T-helper 2 cell treated with Interferon-gamma antibody and Interleukin-4, amounts not matched to agents 100 ng/mL and 5 ng/mL, for 36 hours (primary cell): ENCODE measurements at regions not wholly inside any gene's neighbourhood (a gene's known extent, or its start where the extent isn't known, plus 50 kb on each side); places are given as distances from the start of the nearest gene placed in this dataset.

ENCODE experiments used
- intact Hi-C: fragments of 100-400 bp; cut with micrococcal nuclease; formaldehyde crosslinking; loops from one replicate; pipeline ENCODE4 v1.15.1; 2023

DNA sequence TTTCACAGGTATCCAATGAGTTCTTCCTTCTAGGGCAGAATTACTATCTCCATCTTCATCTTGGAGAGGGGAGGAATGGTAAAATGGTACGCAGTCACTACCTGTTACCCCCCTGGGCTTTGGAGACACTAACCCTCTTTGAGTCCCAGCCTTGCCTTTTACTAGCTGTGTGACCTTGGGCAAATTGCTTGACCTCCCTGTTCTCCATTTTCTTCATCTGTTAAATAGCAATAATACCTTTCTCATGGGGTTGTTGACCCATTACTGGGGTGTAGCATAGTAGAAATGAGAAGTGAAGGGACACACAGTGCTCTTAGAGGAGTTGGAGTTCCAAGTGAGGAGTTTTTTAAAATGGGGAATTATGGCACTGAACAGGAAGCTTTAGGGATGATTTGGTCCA is 324.7 kb downstream of the FOXL1 start:
- intact Hi-C loops, result no loop called here

- intact Hi-C loops, result no loop called here
Measured at GRCh38 chr16:86905302-86905701, 327.0 kb downstream of the FOXL1 start.

DNA sequence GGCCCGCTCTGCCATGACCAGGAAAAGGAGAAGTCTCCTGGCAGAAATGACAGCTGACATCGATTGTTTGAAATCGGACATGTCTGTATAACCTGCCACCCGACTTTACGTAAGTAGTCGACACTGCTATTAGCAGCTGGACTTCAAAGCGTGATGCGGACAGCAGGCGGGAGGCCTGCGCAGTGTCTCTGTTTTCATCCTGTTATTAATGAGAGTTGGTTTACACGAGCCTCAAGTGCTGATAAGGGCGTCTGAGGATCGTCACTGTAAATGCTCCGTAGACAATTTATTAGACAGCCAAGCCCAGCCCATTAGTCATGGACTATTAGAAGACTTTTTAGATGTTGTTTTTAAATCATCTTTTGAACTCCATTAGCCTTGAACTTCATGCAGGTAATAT is 328.3 kb downstream of the FOXL1 start:
- intact Hi-C loops, result no loop called here

DNA sequence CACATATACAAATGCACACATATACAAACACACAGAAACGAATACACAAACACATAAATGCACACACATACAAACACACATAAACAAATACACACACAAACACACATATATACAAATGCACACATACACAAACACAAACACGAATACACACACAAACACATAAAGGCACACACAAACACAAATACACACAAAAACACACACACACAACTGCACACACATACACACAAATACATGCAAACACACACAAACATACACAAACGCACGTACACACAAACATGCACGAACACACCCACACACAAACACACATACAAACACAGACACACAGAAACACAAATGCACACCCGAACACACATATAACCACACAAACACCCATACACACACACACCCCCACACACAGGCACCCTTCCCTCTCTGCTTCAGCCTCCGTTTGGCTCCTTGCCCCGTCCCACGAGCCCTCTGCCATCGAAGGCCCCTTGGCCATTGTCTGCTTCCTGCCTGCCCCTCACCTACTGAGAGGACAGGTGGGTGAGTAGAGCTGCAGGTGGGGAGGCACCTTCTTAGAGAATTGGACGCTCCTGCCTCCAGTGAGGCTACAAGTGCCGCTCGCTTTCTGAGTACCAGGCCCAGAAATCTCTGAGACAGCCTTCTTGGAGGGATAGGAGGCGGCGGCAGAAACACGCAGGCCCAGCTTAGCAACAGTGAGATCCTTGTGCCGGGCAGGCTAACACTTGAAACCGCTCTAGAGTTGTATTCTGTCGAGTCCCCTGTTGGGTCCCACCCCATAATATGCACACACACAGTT is 331.2 kb downstream of the FOXL1 start:
- intact Hi-C loops, result no loop called here

GRCh38 chr16:86910161-86910769 is 331.9 kb downstream of the FOXL1 start:
- intact Hi-C loops, result no loop called here

DNA sequence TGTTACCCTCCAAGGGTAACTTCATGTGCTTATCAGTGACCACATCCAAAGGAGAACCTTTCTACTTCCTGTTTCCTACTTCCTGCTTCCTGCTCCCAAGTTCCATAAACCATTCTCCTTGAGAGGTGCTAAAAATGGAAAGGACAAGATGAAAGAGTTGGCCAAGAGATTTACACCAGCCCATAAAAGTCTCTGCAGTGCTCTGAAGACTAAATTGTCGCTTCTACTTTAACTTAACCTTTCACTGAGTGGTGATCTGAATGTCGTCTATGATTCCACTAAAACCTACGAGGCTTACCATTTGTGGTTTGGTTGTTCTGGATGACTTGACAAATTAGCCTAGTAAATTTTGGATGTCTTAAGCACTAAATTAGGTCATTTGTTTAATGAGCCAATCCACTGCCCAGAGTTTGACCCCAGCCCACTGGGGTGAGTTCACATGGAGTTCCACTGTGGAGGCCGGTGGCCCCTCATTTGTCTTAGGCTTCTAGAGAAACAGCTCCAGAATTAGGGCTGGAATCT is 333.1 kb downstream of the FOXL1 start:
- intact Hi-C loops, result no loop called here

DNA sequence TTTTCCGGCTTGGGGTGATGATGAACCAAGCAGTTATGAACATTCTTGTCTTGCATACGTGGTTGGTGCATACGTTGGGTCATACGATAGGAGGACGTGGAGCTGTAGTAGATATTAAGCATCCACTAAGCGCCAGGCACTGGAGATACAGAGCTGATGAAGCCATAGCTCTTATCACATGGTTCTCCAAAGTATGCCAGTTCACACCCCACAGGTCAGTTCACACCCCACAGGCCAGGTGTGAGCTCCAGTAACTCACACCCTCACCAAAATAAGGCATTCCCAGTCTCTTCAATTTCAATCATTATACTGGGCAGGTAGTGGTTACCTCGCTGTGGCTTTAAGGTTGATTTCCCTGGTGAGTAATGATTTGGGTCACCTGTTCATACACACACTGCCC is 335.5 kb downstream of the FOXL1 start:
- intact Hi-C loops, result no loop called here

DNA sequence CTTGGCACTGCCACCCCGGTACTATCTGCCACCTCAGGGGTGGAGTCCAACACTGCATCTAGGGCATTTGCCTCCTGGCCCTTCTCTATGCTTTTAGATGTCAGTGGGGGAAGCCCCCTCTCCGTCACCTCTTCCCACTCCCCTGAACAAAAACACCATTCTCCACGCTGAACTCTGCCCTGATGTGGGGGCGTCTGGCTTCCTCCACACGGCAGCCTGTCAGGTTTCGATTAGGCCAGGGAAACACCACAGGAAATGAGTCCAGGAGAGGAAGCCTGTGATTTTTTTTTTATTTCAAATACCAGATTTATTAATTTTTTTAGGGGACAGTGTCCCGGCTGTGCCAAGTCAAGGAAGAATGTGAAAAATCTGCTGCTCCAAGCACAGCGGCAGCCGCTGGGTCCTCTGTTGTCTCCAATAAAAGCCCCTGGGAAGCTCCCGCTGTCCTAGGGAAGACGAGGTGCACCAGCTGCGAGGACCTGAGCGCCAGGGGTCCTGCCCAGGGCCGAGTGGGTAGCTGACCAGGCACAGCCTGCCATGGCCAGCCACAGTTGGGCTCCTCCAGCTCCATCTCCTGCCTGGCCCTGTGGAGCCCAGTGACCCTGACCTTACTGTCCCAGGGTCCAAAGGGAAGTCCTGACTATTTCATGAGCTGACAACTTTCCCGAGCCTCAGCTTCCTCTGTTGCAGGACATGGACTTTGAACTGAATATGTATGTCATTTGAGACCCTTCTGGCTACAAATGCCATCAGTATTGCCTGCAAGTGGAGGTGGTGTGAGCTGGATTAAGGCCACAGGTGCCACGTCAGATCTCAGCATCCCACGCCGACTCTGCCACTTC is 336.7 kb downstream of the FOXL1 start:
- intact Hi-C loops, result no loop called here

DNA sequence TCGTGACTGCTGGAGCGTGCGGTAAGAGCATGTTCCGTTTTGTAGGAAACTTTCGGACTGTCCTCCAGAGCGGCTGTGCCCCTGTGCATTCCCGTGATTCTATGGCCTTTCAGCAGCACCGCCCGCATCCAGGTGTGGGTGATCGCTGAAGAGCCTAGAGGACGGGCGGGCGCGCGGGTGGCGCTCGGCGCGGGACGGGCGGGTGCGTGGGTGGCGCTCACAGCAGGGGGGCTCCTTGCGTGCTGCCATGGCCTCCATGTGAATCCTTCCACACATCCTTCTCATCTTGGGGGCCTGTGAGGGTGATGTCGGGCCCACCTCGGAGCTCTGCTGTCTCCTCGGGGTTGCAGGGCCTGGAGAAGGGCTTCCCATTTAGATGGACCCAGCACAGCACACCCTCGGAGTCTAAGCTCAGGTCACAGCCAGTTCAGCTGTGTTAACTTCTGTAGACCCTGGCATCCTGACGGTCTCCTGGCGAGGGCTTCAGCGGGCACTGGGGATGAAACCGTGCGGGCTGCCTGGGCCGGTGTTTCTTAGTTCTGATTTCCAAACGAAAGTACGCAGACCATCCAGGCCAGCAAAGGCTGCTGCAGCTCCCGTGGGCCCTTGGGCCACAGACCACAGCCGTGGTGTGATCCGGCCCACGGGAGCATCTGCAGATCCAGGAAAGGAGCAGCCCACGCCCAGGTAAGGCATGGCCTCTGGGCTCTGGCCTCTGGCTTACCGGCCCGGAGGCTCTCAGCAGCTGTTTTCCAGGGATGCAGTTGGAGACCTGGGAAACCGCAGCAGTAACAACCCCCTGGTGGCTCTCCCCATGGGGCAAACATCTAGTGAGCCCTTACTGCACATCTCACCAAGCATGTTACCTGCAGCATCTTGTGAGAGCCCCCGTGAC is 339.4 kb downstream of the FOXL1 start:
- intact Hi-C loops, result no loop called here

DNA sequence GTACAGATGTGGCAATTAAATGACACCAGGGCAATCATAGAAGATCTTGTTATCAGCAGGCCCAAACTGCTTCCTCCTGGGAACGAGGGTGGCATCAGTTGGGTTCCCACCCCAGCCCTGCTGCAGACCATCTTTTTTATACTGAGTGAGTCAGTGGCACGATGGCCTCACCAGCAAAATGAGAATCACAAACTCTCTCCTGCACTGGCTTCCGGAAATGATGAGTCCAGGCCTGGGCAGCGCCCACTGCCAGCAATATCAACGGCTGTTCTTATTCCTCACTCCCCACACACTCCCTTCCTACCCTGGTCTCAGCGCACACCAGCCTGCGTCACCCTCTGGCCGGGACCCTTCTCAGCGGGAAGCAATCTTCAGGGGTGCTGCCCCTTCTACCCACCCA is 340.3 kb downstream of the FOXL1 start:
- intact Hi-C loops, result no loop called here

GRCh38 chr16:86919078-86919477 is 340.7 kb downstream of the FOXL1 start:
- intact Hi-C loops, result no loop called here

- intact Hi-C loops, result no loop called here
Measured at GRCh38 chr16:86919578-86920305, 341.4 kb downstream of the FOXL1 start.

GRCh38 chr16:86921289-86921688 is 342.9 kb downstream of the FOXL1 start:
- intact Hi-C loops, result no loop called here

DNA sequence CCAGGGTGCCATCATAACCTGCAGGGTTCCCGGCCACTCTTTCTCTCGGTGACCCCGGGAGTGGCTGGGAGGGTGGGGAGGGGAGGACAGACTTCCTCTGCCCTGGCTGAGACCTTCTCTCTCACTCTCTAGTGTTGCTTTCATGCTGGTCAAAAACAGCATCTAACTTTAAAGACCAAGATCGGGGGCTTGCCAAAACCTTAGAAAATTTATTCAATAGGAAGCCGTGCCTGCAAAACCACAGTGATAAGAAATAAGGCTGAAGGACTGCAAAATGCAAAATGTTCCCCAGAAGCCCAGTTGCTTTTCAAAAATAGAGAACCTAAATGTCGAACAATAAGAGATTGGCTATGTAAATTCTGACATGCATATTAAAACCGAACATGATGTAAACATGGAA is 344.0 kb downstream of the FOXL1 start:
- intact Hi-C loops, result no loop called here

DNA sequence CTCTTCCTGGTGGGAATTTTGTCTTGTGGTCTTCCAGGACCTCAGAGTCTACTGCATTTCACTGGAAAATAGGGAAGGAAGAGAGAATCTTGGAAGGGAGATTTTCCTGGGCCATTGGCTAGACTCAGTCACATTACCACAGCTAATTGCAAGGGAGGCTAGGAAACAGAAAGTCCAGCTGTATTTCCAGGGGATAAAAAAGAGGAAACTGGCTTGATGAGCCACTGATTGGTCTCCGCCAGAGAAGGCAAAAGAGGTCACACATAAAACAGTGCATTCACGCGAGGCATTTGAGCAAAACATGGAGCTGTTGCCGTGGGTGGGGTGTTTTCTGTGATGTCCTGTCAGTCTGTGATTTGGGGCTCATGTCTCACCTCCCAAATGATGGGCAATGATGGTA is 345.3 kb downstream of the FOXL1 start:
- intact Hi-C loops, result no loop called here

GRCh38 chr16:86924537-86924936 is 346.2 kb downstream of the FOXL1 start:
- intact Hi-C loops, result no loop called here

GRCh38 chr16:86925067-86925791 is 346.9 kb downstream of the FOXL1 start:
- intact Hi-C loops, result no loop called here

DNA sequence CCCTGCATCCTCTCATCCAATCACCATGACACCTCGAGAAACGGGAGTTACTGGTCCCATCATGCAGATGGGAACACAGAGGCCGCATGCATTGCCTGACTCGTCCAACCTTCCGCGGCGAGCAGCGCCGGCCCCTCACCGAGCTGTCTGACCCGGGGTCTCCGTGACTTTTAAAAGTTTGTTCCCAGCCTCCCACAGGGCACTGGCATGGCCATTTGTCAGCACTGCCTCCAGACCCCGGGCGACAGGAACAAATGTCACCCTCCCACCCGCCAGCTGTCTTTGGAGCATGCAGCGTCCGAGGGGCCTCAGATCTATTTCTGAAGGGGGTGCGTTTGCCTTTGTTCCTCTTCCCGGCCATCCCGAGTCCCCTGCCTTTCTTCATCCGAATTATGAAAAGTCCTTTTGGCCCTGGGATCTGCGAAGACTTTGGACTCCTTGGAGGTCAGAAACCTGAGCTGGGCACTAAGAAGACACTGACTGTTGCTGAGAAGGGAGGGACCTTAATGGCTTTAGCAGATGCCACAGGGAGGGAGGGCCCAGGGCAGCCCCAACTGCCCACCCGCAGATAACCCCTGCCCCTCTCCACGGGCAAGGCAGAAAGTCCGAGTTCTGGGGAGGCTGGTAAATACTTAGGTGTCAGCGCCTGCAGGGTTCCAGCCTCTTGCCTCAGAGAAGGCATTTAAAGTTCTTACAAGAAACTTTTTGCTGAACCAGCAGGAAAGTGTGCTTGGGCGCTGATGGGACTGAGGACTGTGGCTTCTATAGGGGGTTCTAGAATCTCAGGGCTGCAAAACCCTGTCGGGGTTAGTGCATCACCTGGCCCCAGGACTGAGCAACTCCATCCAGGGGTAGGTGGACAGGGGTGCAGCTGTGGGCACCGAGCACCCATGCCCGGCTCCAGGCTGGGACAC is 348.1 kb downstream of the FOXL1 start:
- intact Hi-C loops, result no loop called here

GRCh38 chr16:86927699-86928098 is 349.4 kb downstream of the FOXL1 start:
- intact Hi-C loops, result no loop called here
